Lower lobe of right lung (tissue), 2 donors: ENCODE measurements at regions not wholly inside any gene's neighbourhood (a gene's known extent, or its start where the extent isn't known, plus 50 kb on each side); places are given as distances from the start of the nearest gene placed in this dataset.
A peak's percentile ranks its signal among the peaks of the same experiment; 100 is the strongest.
"Not testable (repeated sequence)": the region's sequence is repeated elsewhere in the genome, so short reads cannot be mapped to it uniquely, and the experiment has no call there.

Experiments used
- ATAC-seq, 2 donors: fragments of 200-7000 bp; cut with Tn5 transposase; one replicate each; pipeline ENCODE4 v1.9.1; 2020 to 2022; ENCODE audit warnings: mild to moderate bottlenecking in 2 of 2, moderate library complexity in 2 of 2
- DNase-seq: peaks from one replicate; pipeline ENCODE4 v3.0.0-alpha.2; 2020
- H3K27ac ChIP-seq: fragments of 200-600 bp; one replicate; pipeline ENCODE4 v1.8.0; 2022
- H3K27me3 ChIP-seq: fragments of 200-600 bp; one replicate; pipeline ENCODE4 v1.8.0; 2022; ENCODE audit warnings: low read depth
- H3K36me3 ChIP-seq: fragments of 200-600 bp; one replicate; pipeline ENCODE4 v1.8.0; 2022; ENCODE audit warnings: mild to moderate bottlenecking
- H3K4me1 ChIP-seq: fragments of 200-600 bp; one replicate; pipeline ENCODE4 v1.8.0; 2022
- H3K4me3 ChIP-seq: fragments of 200-600 bp; one replicate; pipeline ENCODE4 v1.8.0; 2022; ENCODE audit warnings: mild to moderate bottlenecking
- H3K9me3 ChIP-seq: fragments of 200-600 bp; one replicate; pipeline ENCODE4 v1.8.0; 2022
- CTCF ChIP-seq: fragments of 200-600 bp; IDR thresholded peaks from one replicate; pipeline ENCODE4 v1.8.0; 2022; ENCODE audit warnings: antibody characterized with exemption, mild to moderate bottlenecking
- intact Hi-C: fragments of 100-400 bp; cut with DNase I; formaldehyde crosslinking; loops from one replicate; pipeline ENCODE4 v1.11.0; 2022
- donor health status: DM: no; HTN: yes; CAD: no; lungs with severe emphysema.

GRCh38 chr6:170057961-170058877 lies 232.7 kb downstream of the DLL1 start:
- Histone ChIP-seq H3K27me3 (peaks cover 4% of the 10 kb centered on the region), H3K9me3 (no peaks in the 10 kb centered on the region), H3K27ac (no peak overlapping the region), H3K36me3 (no peaks in the 10 kb centered on the region), H3K4me1 (no peaks in the 10 kb centered on the region), H3K4me3 (no peak overlapping the region)
- DNase-seq: peak; percentile 34
- intact Hi-C loops: no loop called here
- ATAC-seq: peak in 1 of 2 donors; percentile 16
- no peak for TF ChIP-seq CTCF

- DNase-seq: peak; percentile 23
- Histone ChIP-seq H3K4me1 (no peaks in the 10 kb centered on the region), H3K27ac (no peak overlapping the region), H3K4me3 (no peak overlapping the region), H3K27me3 (peaks cover 4% of the 10 kb centered on the region), H3K36me3 (no peaks in the 10 kb centered on the region), H3K9me3 (no peaks in the 10 kb centered on the region)
- intact Hi-C loops: no loop called here
- ATAC-seq: no peak
- TF ChIP-seq CTCF: no peak
Measured at GRCh38 chr6:170057034-170057734, 233.7 kb downstream of the DLL1 start.

- Histone ChIP-seq H3K27me3 (peaks cover 4% of the 10 kb centered on the region), H3K9me3 (no peaks in the 10 kb centered on the region), H3K27ac (no peak overlapping the region), H3K4me3 (no peak overlapping the region), H3K4me1 (no peaks in the 10 kb centered on the region), H3K36me3 (no peaks in the 10 kb centered on the region)
- intact Hi-C loops: no loop called here
- TF ChIP-seq CTCF: no peak
- ATAC-seq (no peak), DNase-seq (no peak)
Measured at GRCh38 chr6:170056278-170056711, 234.6 kb downstream of the DLL1 start.

DNA sequence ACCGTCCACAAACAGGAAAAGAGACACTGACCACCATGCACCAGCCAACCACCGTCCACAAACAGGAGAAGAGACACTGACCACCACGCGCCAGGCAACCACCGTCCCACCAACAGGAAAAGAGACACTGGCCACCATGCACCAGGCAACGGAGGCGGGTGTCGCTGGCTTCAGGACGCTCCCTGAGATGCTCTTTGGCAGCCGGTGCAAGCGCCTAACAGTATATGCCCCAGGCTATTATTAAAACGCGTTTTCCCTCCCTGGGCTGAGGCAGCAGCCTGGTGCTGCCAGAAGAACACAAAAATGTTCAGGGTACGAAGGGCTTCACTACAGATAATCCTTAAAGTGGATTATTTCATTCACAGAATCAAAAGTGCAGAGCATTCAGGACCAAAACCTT lies 235.1 kb downstream of the DLL1 start:
- peak; percentile 37 for DNase-seq
- intact Hi-C loops: not testable (repeated sequence)

GRCh38 chr6:170053966-170054661 lies 236.8 kb downstream of the DLL1 start:
- Histone ChIP-seq H3K9me3 (no peaks in the 10 kb centered on the region), H3K4me1 (peaks cover 7% of the 10 kb centered on the region), H3K36me3 (no peaks in the 10 kb centered on the region), H3K27me3 (peaks cover 4% of the 10 kb centered on the region), H3K27ac (no peak overlapping the region), H3K4me3 (no peak overlapping the region)
- DNase-seq (no peak), ATAC-seq (no peak)
- TF ChIP-seq CTCF: no peak
- intact Hi-C loops: no loop called here

More for the DNA sequence above, 235.1 kb downstream of the DLL1 start:
- H3K36me3 ChIP-seq, H3K4me1 ChIP-seq, H3K27me3 ChIP-seq, H3K4me3 ChIP-seq, ATAC-seq, H3K27ac ChIP-seq, H3K9me3 ChIP-seq: not testable (repeated sequence)
